Activated CD4-positive, alpha-beta T cell treated with anti-CD3 and anti-CD28 coated beads, Interleukin-2, amount 10 ng/mL, durations not matched to agents 7 days and 5 days (primary cell): ENCODE measurements at regions not wholly inside any gene's neighbourhood (a gene's known extent, or its start where the extent isn't known, plus 50 kb on each side); places are given as distances from the start of the nearest gene placed in this dataset.

ENCODE experiments used
- CTCF ChIA-PET: fragments of 350-600 bp; sonication (Branson Sonifier 250); formaldehyde crosslinking; loops from one replicate; lab custom pipeline; 2021; ENCODE audit warnings: antibody characterized with exemption; lab: Charles Lee
- POLR2A ChIA-PET: fragments of 350-600 bp; sonication (Branson Sonifier 250); formaldehyde crosslinking; loops from one replicate; lab custom pipeline; 2021; ENCODE audit warnings: antibody characterized with exemption; lab: Charles Lee
- DNase-seq: peaks from one replicate; pipeline ENCODE4 v3.0.0-alpha.2; 2020
- H3K27ac Mint-ChIP-seq: one replicate; pipeline ENCODE4 v1.8.0; 2021; ENCODE audit warnings: mild to moderate bottlenecking, moderate library complexity, mixed read lengths
- H3K27me3 Mint-ChIP-seq: one replicate; pipeline ENCODE4 v1.8.0; 2021; ENCODE audit warnings: mixed read lengths
- H3K36me3 Mint-ChIP-seq: one replicate; pipeline ENCODE4 v1.8.0; 2021; ENCODE audit warnings: low read depth, mixed read lengths
- H3K4me1 Mint-ChIP-seq: one replicate; pipeline ENCODE4 v1.8.0; 2021; ENCODE audit warnings: mixed read lengths
- H3K4me3 Mint-ChIP-seq: one replicate; pipeline ENCODE4 v1.8.0; 2021; ENCODE audit warnings: mild to moderate bottlenecking, moderate library complexity, mixed read lengths
- H3K9me3 Mint-ChIP-seq: one replicate; pipeline ENCODE4 v1.8.0; 2021; ENCODE audit warnings: mixed read lengths

GRCh38 chr20:50413088-50413500 lies 97.1 kb upstream of the PTPN1 start:
- Mint-ChIP-seq H3K9me3 (no peaks in the 10 kb centered on the region), H3K27ac (no peak overlapping the region), H3K4me3 (no peak overlapping the region), H3K4me1 (no peaks in the 10 kb centered on the region), H3K27me3 (peaks cover 9% of the 10 kb centered on the region), H3K36me3 (no peaks in the 10 kb centered on the region)
- CTCF ChIA-PET = no interaction called here
- no peak for DNase-seq
- POLR2A ChIA-PET = no interaction called here

DNA sequence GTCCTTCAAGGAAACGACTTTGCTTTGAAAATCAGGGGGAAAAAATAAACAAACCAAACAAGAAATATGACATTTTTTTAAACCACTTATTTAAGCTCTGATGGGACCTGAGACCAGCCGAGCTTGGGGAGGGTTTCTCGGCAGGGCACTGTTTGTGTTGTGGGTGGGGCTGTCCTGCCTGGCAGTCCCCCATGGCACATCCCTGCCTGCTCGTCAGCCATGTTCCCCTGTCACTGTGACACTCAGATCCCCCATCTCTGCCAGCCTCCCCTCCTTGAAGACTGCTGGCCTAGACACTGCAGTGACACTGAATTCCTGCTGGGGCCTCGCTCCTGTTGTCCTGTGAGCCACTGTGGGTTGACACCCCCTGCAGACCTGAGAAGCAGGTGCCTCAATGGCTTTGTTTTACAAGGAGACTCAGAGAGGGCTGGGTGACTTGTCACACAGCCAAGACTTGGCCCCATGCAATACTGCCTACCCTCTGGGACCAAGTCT lies 95.1 kb upstream of the PTPN1 start:
- Mint-ChIP-seq H3K36me3 (no peaks in the 10 kb centered on the region), H3K4me3 (no peak overlapping the region), H3K4me1 (no peaks in the 10 kb centered on the region), H3K27ac (no peak overlapping the region), H3K27me3 (peaks cover 17% of the 10 kb centered on the region), H3K9me3 (no peaks in the 10 kb centered on the region)
- DNase-seq = no peak
- CTCF ChIA-PET = no interaction called here
- POLR2A ChIA-PET = no interaction called here

DNA sequence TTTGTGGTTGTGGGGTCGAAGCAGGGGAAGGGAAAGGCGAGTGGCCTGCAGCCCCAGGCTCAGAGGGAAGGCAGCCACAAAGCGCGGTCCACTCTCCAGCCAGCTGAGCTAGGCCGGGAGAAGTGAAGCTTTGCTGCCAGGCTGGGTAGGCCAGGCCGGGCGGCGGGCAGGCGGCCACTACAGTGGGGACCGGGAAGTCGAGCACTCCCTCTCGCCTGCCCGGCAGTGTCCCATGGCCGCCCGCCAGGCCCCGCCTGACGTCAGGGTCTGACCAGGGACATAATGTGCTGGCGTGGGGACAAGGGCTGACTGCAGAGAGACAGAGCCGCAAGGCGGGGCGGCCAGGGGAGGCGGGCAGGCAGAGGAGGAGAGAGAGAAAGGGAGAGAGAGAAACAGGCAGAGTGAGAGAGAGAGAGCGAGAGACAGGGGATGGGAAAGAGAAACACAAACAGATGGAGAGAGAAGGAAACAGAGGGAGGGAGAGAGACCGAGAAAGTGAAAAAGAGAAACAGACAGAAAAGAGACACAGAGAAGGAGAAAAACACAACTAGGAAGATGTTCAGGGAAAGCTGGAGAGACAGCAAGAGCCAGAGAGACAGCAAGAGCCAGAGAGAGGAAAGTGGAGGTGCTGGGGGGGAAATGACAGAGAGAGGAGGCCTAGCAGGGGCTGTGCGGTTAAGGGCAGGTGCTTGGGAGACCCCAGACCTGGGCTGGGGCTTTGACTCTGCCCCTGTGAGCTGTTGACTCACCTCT lies 94.5 kb upstream of the PTPN1 start:
- CTCF ChIA-PET = no interaction called here
- Mint-ChIP-seq H3K36me3 (no peaks in the 10 kb centered on the region), H3K9me3 (no peaks in the 10 kb centered on the region), H3K4me3 (no peak overlapping the region), H3K27ac (no peak overlapping the region), H3K27me3 (peaks cover 17% of the 10 kb centered on the region), H3K4me1 (no peaks in the 10 kb centered on the region)
- POLR2A ChIA-PET = no interaction called here
- no peak for DNase-seq

DNA sequence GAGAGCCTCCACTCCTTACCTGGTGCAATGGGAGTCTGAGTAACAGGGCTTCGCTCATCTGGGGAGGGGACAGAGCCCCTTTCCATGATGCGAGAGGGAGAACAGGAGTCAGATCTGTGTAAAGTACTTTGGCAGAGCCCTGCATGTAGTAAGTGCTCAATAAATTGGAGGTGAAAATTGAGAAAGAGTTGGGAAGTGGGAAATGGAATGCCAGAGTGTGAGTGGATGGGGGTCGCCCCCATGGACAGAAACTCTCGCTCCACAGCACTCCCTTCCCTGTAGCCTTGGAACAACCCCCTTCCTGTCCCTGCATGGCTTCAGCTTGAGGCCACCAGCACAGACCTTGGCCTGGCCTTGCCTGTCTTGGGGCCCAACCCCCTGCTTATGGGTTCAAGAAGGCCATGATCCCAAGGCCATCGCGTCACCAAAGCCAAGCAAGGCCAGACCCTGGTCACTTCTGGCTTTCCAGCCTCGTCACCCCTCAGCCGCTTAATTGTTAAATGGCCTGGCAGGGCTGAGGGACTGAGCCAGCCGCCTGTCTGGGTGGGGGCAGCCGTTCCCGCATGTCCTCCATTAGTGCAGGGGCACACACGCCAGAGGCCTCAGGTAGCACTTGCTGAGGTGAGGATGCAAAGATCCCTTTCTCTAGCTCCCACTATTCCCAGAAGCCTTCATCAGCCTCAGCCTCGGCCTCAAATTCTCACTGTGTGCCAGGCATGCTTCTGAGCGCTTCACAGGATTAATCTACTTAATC lies 93.7 kb upstream of the PTPN1 start:
- CTCF ChIA-PET = no interaction called here
- H3K9me3 Mint-ChIP-seq = no peaks in the 10 kb centered on the region

DNA sequence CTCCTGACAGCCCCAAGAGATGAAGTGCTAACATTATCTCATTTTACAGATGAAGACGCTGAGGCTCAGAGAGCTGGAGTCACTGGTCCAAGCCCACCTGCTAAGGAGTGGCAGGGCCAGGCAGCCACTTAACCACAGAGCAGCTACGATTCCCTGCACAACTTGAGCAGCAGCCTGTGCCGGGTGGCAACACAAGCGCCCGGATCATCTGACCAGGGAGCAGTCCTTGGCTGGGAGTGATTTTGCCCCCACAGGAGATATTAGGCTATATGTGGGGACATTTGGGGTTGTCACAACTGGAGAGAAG lies 93.2 kb upstream of the PTPN1 start:
- POLR2A ChIA-PET = no interaction called here
- no peak overlapping the region for H3K27ac Mint-ChIP-seq
- no peak for DNase-seq
- no peaks in the 10 kb centered on the region for H3K36me3 Mint-ChIP-seq
- no peaks in the 10 kb centered on the region for H3K9me3 Mint-ChIP-seq
- H3K4me1 Mint-ChIP-seq = no peaks in the 10 kb centered on the region
- H3K4me3 Mint-ChIP-seq = no peak overlapping the region
- CTCF ChIA-PET = no interaction called here
- H3K27me3 Mint-ChIP-seq = peaks cover 17% of the 10 kb centered on the region

More for the DNA sequence above, 93.7 kb upstream of the PTPN1 start:
- H3K4me1 Mint-ChIP-seq = no peaks in the 10 kb centered on the region
- DNase-seq = no peak
- POLR2A ChIA-PET = no interaction called here
- no peak overlapping the region for H3K4me3 Mint-ChIP-seq
- H3K27ac Mint-ChIP-seq = no peak overlapping the region
- no peaks in the 10 kb centered on the region for H3K36me3 Mint-ChIP-seq
- peaks cover 17% of the 10 kb centered on the region for H3K27me3 Mint-ChIP-seq

DNA sequence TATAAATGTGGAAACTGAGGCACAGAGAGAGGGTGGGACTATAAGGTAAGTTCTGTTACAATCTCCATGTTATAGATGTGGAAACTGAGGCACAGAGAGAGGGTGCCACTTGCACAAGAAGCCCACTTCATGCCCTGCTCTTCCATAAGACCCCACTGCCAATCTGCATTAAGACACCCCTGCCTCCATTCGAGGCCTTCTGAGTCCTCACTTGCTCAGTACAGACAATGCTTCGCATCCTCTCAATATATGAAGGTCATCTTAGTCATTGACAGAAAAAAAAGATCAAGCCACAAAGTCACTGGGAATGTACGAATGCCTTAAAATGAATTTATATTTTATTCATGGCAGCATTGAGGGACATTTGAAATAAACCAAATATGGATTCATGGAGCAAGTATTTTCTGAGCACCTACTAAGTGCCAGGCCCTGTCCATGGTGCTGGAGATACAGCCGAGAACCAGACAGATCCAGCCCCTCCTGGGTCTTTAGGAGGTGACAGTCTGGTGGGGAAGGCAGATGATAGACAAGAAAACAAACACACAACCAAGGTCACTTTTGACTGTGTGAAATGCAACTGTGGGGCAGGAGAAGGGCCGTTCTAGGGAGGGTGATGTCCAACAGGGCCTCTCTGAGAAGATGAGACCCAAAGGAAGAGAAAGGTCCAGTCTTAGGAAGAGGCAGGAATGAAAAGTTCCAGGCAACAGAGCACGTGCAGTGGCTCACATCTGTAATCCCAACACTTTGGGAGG lies 92.5 kb upstream of the PTPN1 start:
- POLR2A ChIA-PET = interaction anchor here (0.6 kb wide), 1 partner anchor 32 kb away, joined by 3 read pairs; no protein-coding TSS in a partner anchor
- Mint-ChIP-seq H3K4me1 (no peaks in the 10 kb centered on the region), H3K27me3 (peaks cover 14% of the 10 kb centered on the region), H3K4me3 (no peak overlapping the region), H3K36me3 (no peaks in the 10 kb centered on the region), H3K9me3 (no peaks in the 10 kb centered on the region), H3K27ac (no peak overlapping the region)
- CTCF ChIA-PET = no interaction called here
- no peak for DNase-seq

DNA sequence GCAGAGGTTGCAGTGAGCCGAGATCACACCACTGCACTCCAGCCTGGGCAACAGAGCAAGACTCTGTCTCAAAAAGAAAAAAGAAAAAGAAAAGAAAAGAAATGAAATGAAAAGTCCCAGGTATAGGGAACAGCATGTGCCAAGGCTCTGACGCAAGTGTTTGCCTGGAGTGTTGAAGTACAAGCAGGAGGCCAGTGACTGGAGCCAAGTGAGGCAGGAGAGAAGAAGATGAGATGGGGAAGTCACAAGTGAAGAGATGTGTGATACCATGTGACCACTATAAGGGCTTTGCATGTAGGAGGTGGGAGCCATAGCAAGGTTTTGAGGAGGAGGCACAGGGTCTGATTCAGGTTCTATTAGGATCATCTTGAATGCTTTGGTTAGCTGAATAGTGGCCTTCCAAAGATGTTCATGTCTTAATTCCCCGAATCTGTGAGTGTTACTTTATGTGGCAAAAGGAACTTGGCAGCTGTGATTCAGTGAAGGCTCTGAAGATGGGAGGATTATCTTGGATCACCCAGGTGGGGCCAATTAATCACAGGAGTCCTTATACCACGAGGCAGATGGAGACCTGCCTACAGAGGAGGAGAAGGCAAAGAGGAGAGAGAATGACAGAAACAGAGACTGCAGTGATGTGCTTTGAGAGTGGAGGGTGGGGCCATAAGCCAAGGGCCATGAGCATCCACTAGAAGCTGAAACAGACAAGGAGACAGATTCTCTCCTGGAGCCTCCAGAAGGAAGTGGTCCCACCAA lies 91.1 kb upstream of the PTPN1 start:
- ChIA-PET POLR2A (no interaction called here), CTCF (no interaction called here)
- Mint-ChIP-seq H3K27ac (no peak overlapping the region), H3K9me3 (no peaks in the 10 kb centered on the region), H3K27me3 (peaks cover 12% of the 10 kb centered on the region), H3K36me3 (no peaks in the 10 kb centered on the region), H3K4me3 (no peak overlapping the region), H3K4me1 (no peaks in the 10 kb centered on the region)
- DNase-seq = no peak

GRCh38 chr20:50420380-50420779 lies 89.8 kb upstream of the PTPN1 start:
- Mint-ChIP-seq H3K36me3 (no peaks in the 10 kb centered on the region), H3K4me1 (no peaks in the 10 kb centered on the region), H3K27ac (no peak overlapping the region), H3K27me3 (peaks cover 18% of the 10 kb centered on the region), H3K9me3 (no peaks in the 10 kb centered on the region), H3K4me3 (no peak overlapping the region)
- ChIA-PET POLR2A (no interaction called here), CTCF (no interaction called here)
- DNase-seq = no peak

DNA sequence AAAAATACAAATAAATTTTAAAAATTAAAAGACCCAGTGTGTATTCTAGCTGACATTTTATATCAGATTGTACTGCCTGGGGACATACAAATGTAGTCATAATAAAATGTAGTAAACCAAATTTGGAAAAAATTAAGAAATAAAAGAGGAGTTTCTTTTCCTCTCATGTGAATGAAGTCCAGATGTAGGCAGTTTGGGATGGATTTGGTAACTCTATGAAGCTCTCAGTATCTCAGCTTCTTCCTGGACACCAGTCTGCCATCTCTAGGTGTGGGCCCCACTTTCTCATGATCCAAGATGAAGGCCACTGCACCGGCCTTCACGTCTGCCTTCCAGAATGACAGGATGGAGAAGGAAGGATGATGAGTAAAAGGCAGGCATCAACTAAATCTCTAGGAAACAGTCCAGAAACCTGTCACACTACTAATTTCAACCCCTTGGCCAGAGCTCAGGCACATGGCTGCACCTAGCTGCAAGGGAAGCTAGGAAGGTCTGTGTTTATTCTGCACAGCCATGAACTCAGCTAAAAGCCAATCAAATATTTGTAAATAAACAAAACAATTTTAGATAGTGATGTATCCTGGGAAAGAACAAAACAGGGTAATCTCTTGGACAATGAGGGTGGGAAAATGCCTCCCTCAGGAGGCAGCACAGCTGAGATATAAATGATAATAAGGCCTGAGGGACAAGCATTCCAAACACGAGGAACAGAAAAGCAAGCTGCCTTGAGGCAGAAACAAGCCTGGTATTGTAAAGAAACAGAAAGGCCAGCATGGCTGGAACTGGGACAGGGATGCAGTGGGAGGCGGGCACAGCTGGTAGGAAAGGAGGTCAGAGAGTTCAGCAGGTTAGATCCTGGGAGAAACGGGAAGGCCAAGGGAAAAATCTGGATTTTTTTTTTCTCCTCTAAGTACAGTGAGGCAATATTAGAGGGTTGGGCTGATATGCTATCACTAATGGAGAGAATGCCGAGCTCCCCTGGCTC lies 88.5 kb upstream of the PTPN1 start:
- no peak overlapping the region for H3K27ac Mint-ChIP-seq
- H3K36me3 Mint-ChIP-seq = no peaks in the 10 kb centered on the region
- ChIA-PET POLR2A (no interaction called here), CTCF (interaction anchor here (0.7 to 1.0 kb wide), 4 partner anchors 26 to 1180 kb away, joined by 3 read pairs; no protein-coding TSS in a partner anchor)
- H3K4me3 Mint-ChIP-seq = no peak overlapping the region
- H3K4me1 Mint-ChIP-seq = no peaks in the 10 kb centered on the region
- peaks cover 18% of the 10 kb centered on the region for H3K27me3 Mint-ChIP-seq
- no peak for DNase-seq
- no peaks in the 10 kb centered on the region for H3K9me3 Mint-ChIP-seq

- Mint-ChIP-seq H3K36me3 (no peaks in the 10 kb centered on the region), H3K4me1 (peaks cover 1% of the 10 kb centered on the region), H3K27ac (no peak overlapping the region), H3K9me3 (no peaks in the 10 kb centered on the region), H3K27me3 (peaks cover 20% of the 10 kb centered on the region), H3K4me3 (no peak overlapping the region)
- no peak for DNase-seq
- CTCF ChIA-PET = no interaction called here
- POLR2A ChIA-PET = no interaction called here
Observed at GRCh38 chr20:50423758-50424157, 86.4 kb upstream of the PTPN1 start.

DNA sequence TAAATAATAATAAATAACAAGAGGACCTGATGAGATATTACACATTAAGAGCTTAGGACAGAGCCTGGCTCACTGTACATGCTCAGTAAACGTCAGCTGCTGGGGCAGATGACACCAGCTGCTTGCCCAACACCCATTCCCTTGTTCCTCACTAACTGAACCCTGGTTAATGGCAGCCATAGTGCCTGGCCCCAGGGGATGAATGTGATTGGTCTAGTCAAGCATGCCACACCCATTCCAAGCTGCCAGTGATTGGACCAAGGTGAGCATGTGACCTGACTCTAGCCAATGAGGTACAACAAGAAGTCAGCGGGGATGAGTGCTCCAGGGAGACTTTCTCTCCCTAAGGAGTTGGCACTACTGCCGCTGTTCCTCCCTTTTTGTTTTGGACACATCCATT lies 85.1 kb upstream of the PTPN1 start:
- H3K27me3 Mint-ChIP-seq = peaks cover 10% of the 10 kb centered on the region
- no peaks in the 10 kb centered on the region for H3K9me3 Mint-ChIP-seq
- no peak overlapping the region for H3K4me3 Mint-ChIP-seq
- ChIA-PET POLR2A (no interaction called here), CTCF (no interaction called here)
- no peak overlapping the region for H3K27ac Mint-ChIP-seq
- H3K4me1 Mint-ChIP-seq = peaks cover 1% of the 10 kb centered on the region
- no peaks in the 10 kb centered on the region for H3K36me3 Mint-ChIP-seq
- no peak for DNase-seq
